Astrocyte (in vitro differentiated cells and primary cell): ENCODE measurements at regions not wholly inside any gene's neighbourhood (a gene's known extent, or its start where the extent isn't known, plus 50 kb on each side); places are given as distances from the start of the nearest gene placed in this dataset.

Experiments used
- EZH2 ChIP-seq: IDR thresholded peaks from 2 replicates; pipeline ENCODE4 v1.6.1; 2012; ENCODE audit warnings: mild to moderate bottlenecking, low read length, inconsistent platforms; ENCODE audit not compliant: insufficient read depth
- TF ChIP-seq, protein P1 (sequence below): IDR thresholded peaks from 2 replicates; pipeline ENCODE4 v1.5.1; 2011; ENCODE audit warnings: low read depth, mild to moderate bottlenecking, inconsistent platforms, low read length, moderate library complexity; ENCODE audit not compliant: insufficient read depth

DNA sequence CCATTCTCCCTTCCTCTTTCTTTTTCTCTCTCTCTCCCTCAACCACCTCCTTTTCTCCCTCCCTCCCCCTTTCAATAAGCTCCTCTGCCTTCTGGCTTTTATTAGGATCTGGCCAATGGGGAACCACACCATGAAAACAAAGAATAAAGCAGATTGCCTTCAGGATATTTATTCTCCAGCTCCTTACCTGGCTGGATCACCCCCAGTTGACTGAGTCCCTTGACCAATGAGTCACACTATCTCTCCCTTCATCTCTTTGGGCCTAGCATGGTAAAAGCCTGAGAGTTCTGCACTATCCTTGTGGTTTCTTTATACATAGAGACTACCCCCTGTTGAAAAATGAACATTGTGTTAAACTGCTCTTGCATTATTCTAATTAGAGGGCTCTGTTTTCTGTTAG is 476.8 kb downstream of the EPHA7 start:
- TF ChIP-seq, protein P1, sequence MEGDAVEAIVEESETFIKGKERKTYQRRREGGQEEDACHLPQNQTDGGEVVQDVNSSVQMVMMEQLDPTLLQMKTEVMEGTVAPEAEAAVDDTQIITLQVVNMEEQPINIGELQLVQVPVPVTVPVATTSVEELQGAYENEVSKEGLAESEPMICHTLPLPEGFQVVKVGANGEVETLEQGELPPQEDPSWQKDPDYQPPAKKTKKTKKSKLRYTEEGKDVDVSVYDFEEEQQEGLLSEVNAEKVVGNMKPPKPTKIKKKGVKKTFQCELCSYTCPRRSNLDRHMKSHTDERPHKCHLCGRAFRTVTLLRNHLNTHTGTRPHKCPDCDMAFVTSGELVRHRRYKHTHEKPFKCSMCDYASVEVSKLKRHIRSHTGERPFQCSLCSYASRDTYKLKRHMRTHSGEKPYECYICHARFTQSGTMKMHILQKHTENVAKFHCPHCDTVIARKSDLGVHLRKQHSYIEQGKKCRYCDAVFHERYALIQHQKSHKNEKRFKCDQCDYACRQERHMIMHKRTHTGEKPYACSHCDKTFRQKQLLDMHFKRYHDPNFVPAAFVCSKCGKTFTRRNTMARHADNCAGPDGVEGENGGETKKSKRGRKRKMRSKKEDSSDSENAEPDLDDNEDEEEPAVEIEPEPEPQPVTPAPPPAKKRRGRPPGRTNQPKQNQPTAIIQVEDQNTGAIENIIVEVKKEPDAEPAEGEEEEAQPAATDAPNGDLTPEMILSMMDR, result no peak
- TF ChIP-seq EZH2, result no peak
